ENCODE measurements at regions not wholly inside any gene's neighbourhood (a gene's known extent, or its start where the extent isn't known, plus 50 kb on each side); places are given as distances from the start of the nearest gene placed in this dataset.

DNA sequence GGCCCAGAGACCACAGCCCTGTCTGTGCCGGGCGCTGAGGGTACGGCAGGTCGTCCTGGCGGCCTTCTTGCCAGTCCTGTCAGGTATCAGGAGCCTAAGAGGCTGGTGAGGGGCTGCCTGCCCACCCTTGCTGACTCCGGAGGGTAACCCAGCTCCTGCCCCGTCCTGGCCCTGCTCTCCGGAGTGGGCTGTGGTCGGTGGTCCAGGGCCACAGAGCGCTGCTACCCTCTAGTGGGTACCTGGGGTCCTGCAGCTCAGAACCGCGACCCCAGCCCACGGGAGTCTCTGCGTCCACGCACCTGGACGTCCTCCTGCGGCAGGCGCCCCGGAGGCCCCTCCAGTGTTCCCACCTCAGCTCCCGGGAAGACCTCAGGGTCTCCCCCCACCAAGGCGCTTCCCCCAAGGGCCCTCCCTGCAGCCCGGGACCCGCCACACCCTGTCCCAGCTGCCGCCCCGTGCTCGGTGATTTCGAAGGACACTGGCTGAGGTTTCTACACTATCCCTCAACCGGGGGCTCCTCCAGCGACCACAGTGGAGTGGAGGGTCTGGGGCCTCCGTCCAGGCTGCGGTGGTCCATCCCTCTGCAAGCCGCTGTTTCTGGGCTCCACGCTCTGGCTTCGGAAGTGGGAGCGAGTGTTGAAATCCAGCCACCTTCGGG, 75.9 kb upstream of the FBRSL1 start:
- H2BK20ac ChIP-seq (ENCODE audit: low read depth, low read length) = no peak overlapping the region
- H3K4me2 ChIP-seq (ENCODE audit: low read depth, low read length) = no peak overlapping the region
- CTCF ChIA-PET = interaction anchor here (0.6 to 1.2 kb wide), 4 partner anchors 112 to 299 kb away, joined by 3 to 5 read pairs (median 4); no protein-coding TSS in a partner anchor
- no peaks in the 10 kb centered on the region for H3K4me1 ChIP-seq (ENCODE audit: control insufficient read depth, insufficient read depth, low read length)
- H3K79me1 ChIP-seq (ENCODE audit: low read depth in 1 of 2, low read length in 2 of 2) = no peaks in the 10 kb centered on the region
- POLR2A ChIA-PET (ENCODE audit: unreplicated experiment) = no interaction called here
- no peak overlapping the region for H4K91ac ChIP-seq (ENCODE audit: insufficient read depth, low read depth, low read length)
- H3K56ac ChIP-seq (ENCODE audit: extremely low read depth, insufficient read depth, low read length) = no peak overlapping the region
- H4K5ac ChIP-seq (ENCODE audit: low read depth, low read length) = no peak overlapping the region
- H2AK5ac ChIP-seq (ENCODE audit: low read depth, low read length) = no peak overlapping the region
- no peak for ATAC-seq (ENCODE audit: low read depth)
- peak overlapping the region; percentile 28 for H2AK9ac ChIP-seq (replicated peaks; ENCODE audit: low read depth, low read length, poor library complexity)
- no peak overlapping the region for H2AFZ ChIP-seq (replicated peaks; ENCODE audit: low read length, poor library complexity)
- 46% methylated on average over 20 of the region's 36 CpGs; no CpG with 5 or more reads in 1 of the 2 experiments for WGBS, 2 experiments (ENCODE audit: extremely low coverage in 2 of 2, insufficient read length in 1 of 2)
- no peak overlapping the region for H2BK5ac ChIP-seq (ENCODE audit: low read depth, low read length, poor library complexity, severe bottlenecking)
- in situ Hi-C loops (cut with MboI; ENCODE audit: low sequenced_read_pairs) (no loop called here), intact Hi-C loops (cut with micrococcal nuclease) (loop anchor here (2.0 kb wide), 1 partner anchor 259 kb away; no protein-coding TSS in a partner anchor), dilution Hi-C loops (cut with HindIII; ENCODE audit: low sequenced_read_pairs, unreplicated experiment) (no loop called here)
- H4K8ac ChIP-seq (ENCODE audit: low read depth in 2 of 2, low read length in 2 of 2) = no peak overlapping the region
- H3K9me1 ChIP-seq (ENCODE audit: insufficient read depth, low read length) = no peaks in the 10 kb centered on the region
- no peak overlapping the region for H3K4me3 ChIP-seq (ENCODE audit: insufficient read depth, low read depth, low read length)
- no peak overlapping the region for H3K18ac ChIP-seq (ENCODE audit: low read depth, low read length)
- no peak overlapping the region for H3K14ac ChIP-seq (replicated peaks; ENCODE audit: low read depth, low read length)
- no peak overlapping the region for H2BK120ac ChIP-seq (ENCODE audit: low read depth, low read length)
- no peak overlapping the region for H3K23ac ChIP-seq (ENCODE audit: low read depth, low read length)
- H3K9me3 ChIP-seq (ENCODE audit: control insufficient read depth, insufficient read depth, low read length) = no peaks in the 10 kb centered on the region
- BruUV-seq (replicated peaks) = no TSS peak
- H2BK15ac ChIP-seq (ENCODE audit: low read depth, low read length) = no peak overlapping the region
- H3K27me3 ChIP-seq (ENCODE audit: control insufficient read depth, insufficient read depth, low read length) = peaks cover 8% of the 10 kb centered on the region; the same call in 1 of the 2 replicates
- DNase-seq = no peak
- no peak overlapping the region for H3K27ac ChIP-seq (ENCODE audit: insufficient read depth, low read length)
- no peaks in the 10 kb centered on the region for H3K36me3 ChIP-seq (ENCODE audit: control insufficient read depth, insufficient read depth, low read length)
- H3K4ac ChIP-seq (ENCODE audit: low read depth, low read length) = no peak overlapping the region
- no peak overlapping the region for H3K9ac ChIP-seq (ENCODE audit: low read depth, low read length)
- TF ChIP-seq, protein P1, sequence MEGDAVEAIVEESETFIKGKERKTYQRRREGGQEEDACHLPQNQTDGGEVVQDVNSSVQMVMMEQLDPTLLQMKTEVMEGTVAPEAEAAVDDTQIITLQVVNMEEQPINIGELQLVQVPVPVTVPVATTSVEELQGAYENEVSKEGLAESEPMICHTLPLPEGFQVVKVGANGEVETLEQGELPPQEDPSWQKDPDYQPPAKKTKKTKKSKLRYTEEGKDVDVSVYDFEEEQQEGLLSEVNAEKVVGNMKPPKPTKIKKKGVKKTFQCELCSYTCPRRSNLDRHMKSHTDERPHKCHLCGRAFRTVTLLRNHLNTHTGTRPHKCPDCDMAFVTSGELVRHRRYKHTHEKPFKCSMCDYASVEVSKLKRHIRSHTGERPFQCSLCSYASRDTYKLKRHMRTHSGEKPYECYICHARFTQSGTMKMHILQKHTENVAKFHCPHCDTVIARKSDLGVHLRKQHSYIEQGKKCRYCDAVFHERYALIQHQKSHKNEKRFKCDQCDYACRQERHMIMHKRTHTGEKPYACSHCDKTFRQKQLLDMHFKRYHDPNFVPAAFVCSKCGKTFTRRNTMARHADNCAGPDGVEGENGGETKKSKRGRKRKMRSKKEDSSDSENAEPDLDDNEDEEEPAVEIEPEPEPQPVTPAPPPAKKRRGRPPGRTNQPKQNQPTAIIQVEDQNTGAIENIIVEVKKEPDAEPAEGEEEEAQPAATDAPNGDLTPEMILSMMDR (conservative IDR thresholded peaks at IDR 0.05; ENCODE audit: low read depth, low read length) = peak; percentile 40
- TF ChIP-seq SMC3 (IDR thresholded peaks at IDR 0.05; ENCODE audit: low read depth, low read length) = peak; percentile 37
- peak; percentile 62 for TF ChIP-seq RAD21 (IDR thresholded peaks at IDR 0.05; ENCODE audit: low read length)
- TF ChIP-seq RFX5 (IDR thresholded peaks at IDR 0.05; ENCODE audit: low read depth, low read length) = no peak
- H4K20me1 ChIP-seq (ENCODE audit: insufficient read depth, low read length) = no peaks in the 10 kb centered on the region

Data from IMR-90 (cell line).